ENCODE measurements at regions not wholly inside any gene's neighbourhood (a gene's known extent, or its start where the extent isn't known, plus 50 kb on each side); places are given as distances from the start of the nearest gene placed in this dataset.
A peak's percentile ranks its signal among the peaks of the same experiment; 100 is the strongest.
"Not testable (repeated sequence)": the region's sequence is repeated elsewhere in the genome, so short reads cannot be mapped to it uniquely, and the experiment has no call there.

GRCh38 chr5:97488126-97488668 lies 305.1 kb upstream of the RIOK2 start:
- DNase-seq (ENCODE audit: low spot score): no peak

DNA sequence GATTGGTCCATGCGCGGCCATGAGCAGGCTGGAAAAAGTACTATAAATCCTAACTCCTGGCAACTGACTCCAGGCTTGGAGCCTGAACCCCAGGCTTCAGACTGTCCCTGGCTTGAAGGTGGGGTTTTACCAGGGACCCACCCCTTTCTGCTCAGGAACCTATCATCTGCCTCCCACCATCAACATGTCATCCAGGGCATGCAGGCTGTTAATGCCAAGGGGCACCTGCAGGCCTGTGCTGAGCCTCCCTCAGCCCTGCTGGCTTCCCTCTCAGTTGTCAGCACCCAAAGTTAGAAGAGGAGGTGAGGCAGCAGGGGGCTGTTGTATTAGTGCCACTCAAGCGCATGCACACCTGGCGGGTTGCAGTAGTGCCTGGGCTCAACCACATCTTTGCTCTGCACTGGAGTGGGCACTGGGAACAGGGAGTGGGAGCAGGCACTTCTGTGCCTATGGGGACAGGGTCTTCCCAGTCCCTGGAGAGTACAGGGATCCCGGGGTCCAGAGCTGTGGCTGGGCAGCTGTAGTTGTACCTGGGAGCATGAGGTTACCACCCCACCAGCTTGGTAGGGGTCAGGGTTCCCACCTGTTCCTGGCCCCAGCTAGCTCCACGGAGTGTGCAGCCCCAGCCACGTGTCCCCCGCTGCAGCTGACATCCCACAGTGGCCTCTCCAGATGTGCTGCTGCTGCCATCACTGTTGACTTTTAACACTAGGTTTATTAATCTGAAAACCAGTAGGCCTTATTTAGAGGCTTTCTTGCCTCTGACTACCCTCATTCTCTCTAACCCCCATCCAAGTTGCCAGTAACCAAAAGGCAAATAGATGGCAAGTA lies 306.2 kb upstream of the RIOK2 start:
- DNase-seq (ENCODE audit: low spot score): no peak

- DNase-seq (ENCODE audit: low spot score): no peak
Measured at GRCh38 chr5:97494465-97494864, 311.4 kb upstream of the RIOK2 start.

- DNase-seq (ENCODE audit: low spot score): no peak
Measured at GRCh38 chr5:97495301-97495700, 312.3 kb upstream of the RIOK2 start.

DNA sequence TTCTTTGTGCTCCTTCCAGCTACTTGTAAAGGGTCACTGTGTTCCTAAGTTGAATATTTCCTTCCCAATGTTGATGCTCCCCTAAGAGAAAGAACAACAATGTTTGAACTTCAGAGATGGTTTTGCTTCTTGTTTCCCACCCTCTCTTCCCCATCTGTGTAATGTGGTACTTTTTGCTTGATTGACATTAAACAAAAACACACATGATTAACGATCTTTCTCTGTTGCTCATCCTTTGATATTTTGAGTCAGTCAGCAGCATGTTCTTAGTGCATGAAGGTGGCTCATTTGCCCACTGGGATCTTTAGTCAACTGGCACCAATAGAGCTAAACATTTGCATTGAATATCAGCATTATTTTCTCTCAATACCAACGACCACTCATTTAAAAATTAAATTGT lies 313.0 kb upstream of the RIOK2 start:
- no peak for DNase-seq (ENCODE audit: low spot score)

DNA sequence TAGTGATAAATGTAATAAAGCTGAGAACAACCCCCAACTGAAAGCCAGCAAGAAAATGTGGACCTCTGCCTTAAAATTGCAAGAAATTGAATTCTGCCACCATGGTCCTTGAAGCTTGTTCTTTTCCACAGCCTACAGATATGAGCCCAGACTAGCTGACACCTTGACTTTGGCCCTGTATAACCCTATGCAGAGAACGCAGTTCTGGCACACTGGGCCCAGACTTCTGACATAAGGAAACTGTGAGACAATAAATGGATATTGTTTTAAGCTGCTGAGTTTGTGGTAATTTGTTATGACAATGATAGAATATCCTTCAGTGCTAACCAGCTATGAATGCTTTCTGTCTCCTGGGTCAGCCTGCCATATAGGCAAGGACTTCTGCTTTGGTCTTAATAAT lies 315.6 kb upstream of the RIOK2 start:
- no peak for DNase-seq (ENCODE audit: low spot score)

DNA sequence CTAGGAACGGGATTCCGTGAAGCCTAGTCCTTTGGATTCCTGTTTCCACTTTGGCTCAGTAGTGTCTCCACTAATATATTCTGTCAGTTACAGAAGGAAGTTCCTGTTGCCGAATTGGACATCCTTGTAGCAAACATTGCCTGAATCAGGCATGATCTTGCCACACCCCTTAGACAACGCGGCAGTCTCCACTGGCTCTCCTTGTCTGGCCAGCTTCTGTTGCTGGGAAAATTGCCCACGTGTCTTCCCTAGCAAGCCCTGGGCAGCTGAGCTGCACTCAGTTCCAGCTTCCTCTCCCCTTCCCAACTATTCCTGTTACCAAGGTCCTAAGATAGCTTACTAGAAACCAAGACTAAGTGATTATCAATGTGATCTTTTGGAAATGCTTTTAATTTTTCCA lies 316.6 kb upstream of the RIOK2 start:
- no peak for DNase-seq (ENCODE audit: low spot score)

- DNase-seq (ENCODE audit: low spot score): no peak
Measured at GRCh38 chr5:97501286-97501964, 318.4 kb upstream of the RIOK2 start.

DNA sequence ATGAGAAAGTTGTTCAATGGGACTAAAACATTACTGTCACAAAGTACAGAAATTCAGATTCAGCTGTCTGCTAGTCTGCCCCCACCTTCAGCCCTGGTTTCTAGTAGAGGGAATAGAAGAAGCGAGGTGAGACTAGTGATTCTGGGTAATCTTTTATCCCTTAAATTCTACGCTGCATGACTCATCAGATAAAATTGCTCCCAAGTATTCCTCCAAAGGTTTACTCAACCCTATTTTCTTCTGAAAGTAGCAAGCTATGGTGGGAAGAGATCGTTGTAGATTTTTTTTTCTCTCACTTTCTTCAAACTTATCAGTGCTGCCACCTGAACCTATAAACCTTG lies 318.9 kb upstream of the RIOK2 start:
- no peak for DNase-seq (ENCODE audit: low spot score)

- DNase-seq (ENCODE audit: low spot score): no peak
Measured at GRCh38 chr5:97508864-97509263, 325.8 kb upstream of the RIOK2 start.

DNA sequence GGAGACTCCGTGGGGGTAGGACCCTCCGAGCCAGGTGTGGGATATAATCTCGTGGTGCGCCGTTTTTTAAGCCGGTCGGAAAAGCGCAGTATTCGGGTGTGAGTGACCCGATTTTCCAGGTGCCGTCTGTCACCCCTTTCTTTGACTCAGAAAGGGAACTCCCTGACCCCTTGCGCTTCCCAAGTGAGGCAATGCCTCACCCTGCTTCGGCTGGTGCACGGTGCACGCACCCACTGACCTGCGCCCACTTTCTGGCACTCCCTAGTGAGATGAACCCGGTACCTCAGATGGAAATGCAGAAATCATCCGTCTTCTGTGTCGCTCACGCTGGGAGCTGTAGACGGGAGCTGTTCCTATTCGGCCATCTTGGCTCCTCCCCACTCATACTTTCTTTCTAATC lies 336.5 kb upstream of the RIOK2 start:
- DNase-seq (ENCODE audit: low spot score): not testable (repeated sequence)

DNA sequence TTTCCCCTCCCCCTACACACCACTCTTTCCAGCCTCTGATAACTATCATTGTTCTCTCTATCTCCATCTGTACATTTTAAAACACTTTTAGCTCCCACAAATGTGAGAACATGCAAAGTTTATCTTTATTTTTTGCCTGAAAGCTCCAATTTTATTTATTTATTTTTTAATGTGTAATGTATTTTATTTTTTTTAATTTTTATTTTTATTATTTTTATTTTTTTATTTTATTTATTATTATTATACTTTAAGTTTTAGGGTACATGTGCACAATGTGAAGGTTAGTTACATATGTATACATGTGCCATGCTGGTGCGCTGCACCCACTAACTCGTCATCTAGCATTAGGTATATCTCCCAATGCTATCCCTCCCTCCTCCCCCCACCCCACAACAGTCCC lies 340.3 kb upstream of the RIOK2 start:
- DNase-seq (ENCODE audit: low spot score): not testable (repeated sequence)

DNA sequence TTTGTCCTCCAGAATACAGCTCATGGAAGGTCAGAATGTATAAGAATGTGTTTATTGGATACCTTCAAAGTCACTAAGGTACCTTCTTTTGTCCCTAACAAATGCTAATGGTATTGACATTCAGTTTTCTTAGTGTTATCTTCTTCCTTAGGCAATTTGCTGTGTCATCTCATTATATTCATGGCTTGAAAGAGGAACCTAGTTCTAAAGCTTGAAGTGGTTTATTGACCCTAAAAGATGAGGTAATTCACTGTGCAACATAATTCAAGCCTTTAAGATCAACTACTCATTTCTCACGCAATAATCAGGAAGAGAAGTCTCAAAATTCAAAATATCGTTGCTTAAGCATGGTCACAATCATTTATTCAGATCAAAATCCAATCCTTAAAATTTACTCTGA lies 342.7 kb upstream of the RIOK2 start:
- DNase-seq (ENCODE audit: low spot score): no peak

DNA sequence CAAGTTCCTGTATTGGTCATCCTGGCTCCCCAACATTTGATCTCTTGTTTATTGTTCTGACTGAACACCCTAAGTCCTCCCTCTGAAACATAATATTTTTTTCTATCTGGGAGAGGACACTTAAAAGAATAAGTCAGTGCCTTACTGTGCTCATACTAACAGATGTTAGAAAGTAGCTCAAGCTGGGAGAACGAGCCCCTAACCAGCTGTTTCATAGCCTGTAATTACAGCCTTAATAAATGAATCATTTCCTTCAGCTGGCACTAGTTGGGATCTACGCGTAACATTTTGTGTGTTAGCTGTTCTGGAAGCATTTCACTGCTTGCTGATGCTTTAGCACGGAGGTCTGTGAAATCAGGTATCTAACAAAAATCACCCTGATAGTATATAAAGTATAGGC lies 345.9 kb upstream of the RIOK2 start:
- DNase-seq (ENCODE audit: low spot score): no peak

DNA sequence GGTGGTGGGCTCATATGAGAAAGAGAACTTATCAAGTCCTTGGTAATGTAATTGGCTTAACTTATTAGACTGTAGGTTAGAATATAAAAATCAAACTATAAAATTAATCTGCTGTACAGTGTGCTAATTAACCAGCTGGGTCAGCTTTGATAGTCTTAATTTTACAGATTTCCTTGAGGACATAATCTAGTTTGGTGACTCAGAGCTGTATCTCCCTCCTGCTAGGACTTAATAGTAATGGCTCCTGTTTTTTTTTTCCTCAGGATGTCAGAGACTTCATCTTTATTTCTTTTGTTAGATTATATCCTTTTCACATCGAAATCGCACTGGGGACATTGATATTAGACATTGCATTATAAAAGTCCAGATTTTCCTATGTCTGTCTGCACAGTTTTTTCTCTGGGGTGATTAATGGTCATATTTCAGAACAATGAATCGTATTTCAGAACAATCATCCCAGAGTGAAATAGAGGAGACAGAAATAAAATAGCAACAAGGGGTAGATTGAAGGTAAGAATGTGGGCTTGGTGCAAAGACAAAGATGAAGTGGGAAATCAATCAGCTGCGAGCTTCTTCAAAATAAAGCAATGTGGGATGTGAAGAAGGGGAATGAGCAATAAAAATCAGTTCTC lies 346.4 kb upstream of the RIOK2 start:
- no peak for DNase-seq (ENCODE audit: low spot score)

DNA sequence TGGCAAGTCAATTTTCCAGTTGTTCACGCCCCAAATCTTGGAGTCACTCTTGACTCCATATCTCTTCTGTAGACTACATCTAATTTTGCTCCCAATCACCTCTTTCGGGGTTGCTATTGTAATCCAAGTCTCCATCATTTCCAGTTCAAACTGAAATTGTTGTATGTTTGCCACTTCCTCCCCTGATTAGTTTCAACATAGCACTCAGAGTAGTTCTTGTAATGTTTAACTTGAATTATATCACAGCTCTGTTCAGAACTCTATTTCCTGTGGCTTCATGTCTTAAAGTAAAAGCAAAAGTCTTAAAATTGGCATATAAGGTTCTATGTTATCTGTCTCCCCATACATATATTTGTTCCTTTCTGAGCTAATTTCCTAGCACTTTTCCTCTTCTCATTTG lies 348.5 kb upstream of the RIOK2 start:
- DNase-seq (ENCODE audit: low spot score): no peak

DNA sequence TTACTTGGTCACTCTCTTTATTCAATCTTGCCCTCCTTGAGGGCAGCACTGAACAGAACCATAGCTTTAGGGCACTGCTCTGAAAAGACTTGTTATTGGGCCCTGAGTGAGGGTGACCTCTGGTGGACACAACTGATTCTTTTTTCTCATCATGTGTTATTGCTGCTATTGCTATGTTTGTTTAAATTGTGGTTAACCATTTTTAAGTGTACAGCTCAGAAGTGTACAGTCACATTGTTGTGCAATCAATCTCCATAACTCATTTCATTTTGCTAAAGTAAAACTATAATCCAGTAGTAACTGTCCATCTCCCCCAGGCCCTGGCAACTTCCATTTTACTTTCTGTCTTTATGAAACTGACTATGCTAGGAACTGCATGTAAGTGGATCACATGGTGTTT lies 351.1 kb upstream of the RIOK2 start:
- peak; percentile 64 for DNase-seq (ENCODE audit: low spot score)

DNA sequence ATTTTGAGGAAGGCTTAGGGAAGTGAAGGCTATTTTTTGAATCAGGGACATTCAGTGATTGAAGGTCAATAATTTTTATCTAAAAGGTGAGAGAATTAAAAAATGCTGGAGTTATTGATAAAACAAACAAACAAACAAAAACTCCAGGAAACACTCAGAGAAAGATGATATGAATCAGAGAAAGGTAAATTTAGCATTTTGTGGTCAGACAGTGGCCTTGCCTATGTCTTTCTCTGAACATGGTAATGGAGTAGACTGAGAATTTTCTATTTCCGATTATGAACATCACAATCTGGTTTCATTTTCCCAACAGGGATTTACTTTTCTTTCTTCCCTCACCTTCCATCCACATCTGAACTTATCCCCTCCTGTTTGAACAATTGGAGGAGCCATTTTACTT lies 353.6 kb upstream of the RIOK2 start:
- DNase-seq (ENCODE audit: low spot score): no peak

- DNase-seq (ENCODE audit: low spot score): no peak
Measured at GRCh38 chr5:97538912-97539311, 355.9 kb upstream of the RIOK2 start.

GRCh38 chr5:97541864-97542263 lies 358.8 kb upstream of the RIOK2 start:
- no peak for DNase-seq (ENCODE audit: low spot score)

DNA sequence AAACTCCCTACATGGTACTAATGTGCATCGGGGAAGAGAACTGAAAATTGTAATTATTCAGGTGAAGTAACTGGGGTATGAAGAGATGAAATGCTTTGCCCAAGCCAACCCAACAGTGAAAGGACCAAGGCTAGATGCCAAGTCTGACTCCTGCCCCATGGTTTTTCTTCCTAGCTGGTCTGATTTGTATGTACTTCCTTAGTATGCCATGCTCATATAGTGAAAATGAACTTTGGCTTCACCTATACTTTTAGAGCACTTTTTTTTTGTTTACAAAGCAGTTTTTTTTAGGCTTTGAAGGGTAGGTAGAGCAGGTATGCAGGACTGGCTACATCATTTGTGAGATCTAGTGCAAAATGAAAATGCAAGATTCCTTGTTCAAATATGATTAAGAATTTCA lies 359.4 kb upstream of the RIOK2 start:
- DNase-seq (ENCODE audit: low spot score): no peak

GRCh38 chr5:97543166-97543565 lies 360.1 kb upstream of the RIOK2 start:
- DNase-seq (ENCODE audit: low spot score): no peak

GRCh38 chr5:97544240-97544639 lies 361.2 kb upstream of the RIOK2 start:
- DNase-seq (ENCODE audit: low spot score): no peak
